GM12878 (cell line): ENCODE measurements at regions not wholly inside any gene's neighbourhood (a gene's known extent, or its start where the extent isn't known, plus 50 kb on each side); places are given as distances from the start of the nearest gene placed in this dataset.

ENCODE experiments used
- ATAC-seq: fragments of 200-7000 bp; cut with Tn5 transposase; 3 replicates; pipeline ENCODE4 v1.9.1; 2020; ENCODE audit warnings: mild to moderate bottlenecking, moderate library complexity
- BruUV-seq: library from RNA; stranded (reverse); fragments of 400-500 nt; replicated peaks from 2 replicates; lab custom pipeline; 2021; lab: Mats Ljungman, UMichigan
- CTCF ChIA-PET: fragments of 300-600 bp; sonication (Branson Sonifier 250); formaldehyde crosslinking; extraction: SDS; loops from one replicate; lab custom pipeline; 2021; ENCODE audit warnings: inconsistent platforms; lab: Yijun Ruan, JAX
- POLR2A ChIA-PET: fragments of 350-600 bp; formaldehyde crosslinking; extraction: SDS; loops from one replicate; lab custom pipeline; 2021; ENCODE audit warnings: inconsistent platforms; lab: Charles Lee
- RAD21 ChIA-PET: fragments of 300-600 bp; sonication (Branson Sonifier 250); formaldehyde crosslinking; loops from one replicate; lab custom pipeline; 2023; ENCODE audit warnings: antibody characterized with exemption; ENCODE audit not compliant: unreplicated experiment; lab: Charles Lee
- SMC1A ChIA-PET: fragments of 300-600 bp; sonication (Branson Sonifier 250); formaldehyde crosslinking; loops from one replicate; lab custom pipeline; 2023; ENCODE audit not compliant: unreplicated experiment, uncharacterized antibody; lab: Charles Lee
- DNase-seq: peaks from one replicate; pipeline ENCODE4 v3.0.0-alpha.2; 2011; ENCODE audit warnings: low read depth, low spot score
- FAIRE-seq: peaks from 3 replicates; lab custom pipeline; 2011; peaks lifted over from hg19 to GRCh38; lab: Jason Lieb, UNC
- H2AFZ ChIP-seq: 2 replicates; pipeline ENCODE4 v1.6.0; 2011; ENCODE audit warnings: low read depth, low read length, control low read depth; ENCODE audit not compliant: control insufficient read depth
- H3K27ac ChIP-seq: 2 replicates; pipeline ENCODE4 v1.5.1; 2011; ENCODE audit warnings: control low read depth; ENCODE audit not compliant: control insufficient read depth, insufficient read depth
- H3K27me3 ChIP-seq, 2 experiments: replicated peaks in 1 of 2; 2 replicates each; pipeline versions ENCODE4 v1.6.0 to v1.6.1; 2011; ENCODE audit warnings: low read length in 1 of 2; ENCODE audit not compliant: control insufficient read depth in 2 of 2, insufficient read depth in 2 of 2
- H3K36me3 ChIP-seq, 2 experiments: 2 replicates each; pipeline ENCODE4 v1.5.1; 2011; ENCODE audit warnings: low read length in 1 of 2; ENCODE audit not compliant: control insufficient read depth in 2 of 2, insufficient read depth in 2 of 2
- H3K4me1 ChIP-seq: 2 replicates; pipeline ENCODE4 v1.6.1; 2011; ENCODE audit warnings: mild to moderate bottlenecking, low read length, moderate library complexity, mixed read lengths; ENCODE audit not compliant: control insufficient read depth, insufficient read depth
- H3K4me2 ChIP-seq: 2 replicates; pipeline ENCODE4 v1.6.0; 2011; ENCODE audit warnings: control low read depth; ENCODE audit not compliant: control insufficient read depth, insufficient read depth
- H3K4me3 ChIP-seq: fragments of 200-600 bp; sonication (generic); 2 replicates; pipeline ENCODE4 v1.5.1; 2016
- H3K79me2 ChIP-seq: 2 replicates; pipeline ENCODE4 v1.6.0; 2011; ENCODE audit warnings: low read length; ENCODE audit not compliant: control insufficient read depth, insufficient read depth
- H3K9ac ChIP-seq: 2 replicates; pipeline ENCODE4 v1.8.0; 2011; ENCODE audit warnings: low read length, control low read depth, mixed read lengths; ENCODE audit not compliant: control insufficient read depth, insufficient read depth
- H3K9me3 ChIP-seq: replicated peaks from 3 replicates; pipeline ENCODE4 v1.5.1; 2011; ENCODE audit warnings: mild to moderate bottlenecking, low read length; ENCODE audit not compliant: control insufficient read depth, insufficient read depth
- H4K20me1 ChIP-seq: 2 replicates; pipeline ENCODE4 v1.6.0; 2011; ENCODE audit not compliant: control insufficient read depth, insufficient read depth
- BCL11A ChIP-seq: IDR thresholded peaks from 2 replicates; pipeline ENCODE4 v1.6.1; 2011; ENCODE audit warnings: low read depth, low read length
- HCFC1 ChIP-seq: fragments of 150-350 bp; IDR thresholded peaks from 2 replicates; pipeline ENCODE4 v1.6.1; 2014; ENCODE audit warnings: low read length
- MTA2 ChIP-seq: fragments of 450-650 bp; IDR thresholded peaks from 2 replicates; pipeline ENCODE4 v1.6.1; 2016; ENCODE audit warnings: low read depth, mild to moderate bottlenecking, moderate library complexity
- NFYB ChIP-seq: IDR thresholded peaks from 2 replicates; pipeline ENCODE4 v1.6.1; 2011; ENCODE audit warnings: low read depth, mild to moderate bottlenecking, low read length, improper control_type of control experiment, moderate library complexity; ENCODE audit not compliant: insufficient read depth
- SPI1 ChIP-seq: IDR thresholded peaks from 2 replicates; pipeline ENCODE4 v1.6.1; 2011; ENCODE audit warnings: low read depth, mild to moderate bottlenecking, low read length, moderate library complexity, borderline replicate concordance; ENCODE audit not compliant: insufficient read depth
- TARDBP ChIP-seq: IDR thresholded peaks from 2 replicates; pipeline ENCODE4 v1.6.1; 2016; ENCODE audit warnings: borderline replicate concordance
- WGBS: methylation state at CpG from one replicate; pipeline ENCODE4 v1.1.6; 2016; ENCODE audit warnings: low lambda C conversion rate; ENCODE audit not compliant: insufficient replicate concordance, insufficient coverage; ENCODE audit errors: missing lambda C conversion rate; 5-methylcytosine and 5-hydroxymethylcytosine counted together
- in situ Hi-C: fragments of 300-500 bp; cut with MboI; formaldehyde crosslinking; loops from 9 replicates; pipeline ENCODE4 v1.14.3; 2018; ENCODE audit warnings: mixed read lengths
- intact Hi-C: fragments of 100-400 bp; cut with micrococcal nuclease; formaldehyde crosslinking; loops from one replicate; pipeline ENCODE4 v1.14.2; 2022; ENCODE audit not compliant: unreplicated experiment
- TF ChIP-seq, protein P1 (sequence below): fragments of 450-650 bp; IDR thresholded peaks from 2 replicates; pipeline ENCODE4 v1.6.1; 2016; ENCODE audit warnings: mild to moderate bottlenecking
- TF ChIP-seq, protein P2 (sequence below): IDR thresholded peaks from 2 replicates; pipeline ENCODE4 v1.6.1; 2012; ENCODE audit warnings: mild to moderate bottlenecking, low read depth, low read length

DNA sequence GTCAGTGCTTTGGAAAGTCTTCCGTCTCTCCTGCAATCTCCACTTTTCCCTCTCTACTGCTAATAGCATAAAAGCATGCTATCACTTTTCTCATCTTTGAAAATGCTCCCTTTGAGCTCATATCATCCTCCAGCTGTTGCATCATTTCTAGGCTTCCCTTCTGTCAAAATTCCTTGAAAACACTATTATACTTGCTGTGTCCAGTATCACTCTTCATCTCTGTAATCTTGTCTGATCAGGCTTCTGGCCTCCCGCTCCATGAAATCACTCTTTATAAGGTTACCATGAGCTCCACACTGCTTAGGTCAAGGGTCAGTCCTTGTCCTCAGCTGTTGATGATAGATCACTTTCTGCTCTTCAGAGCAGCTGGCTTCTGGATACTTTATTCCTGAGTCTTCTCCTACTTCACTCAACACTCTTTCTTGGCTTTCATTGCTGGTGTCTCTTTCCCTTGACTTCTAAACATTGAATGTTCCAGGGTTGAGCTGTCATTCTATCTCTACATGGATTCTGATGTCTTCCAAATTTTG, 50.9 kb upstream of the SPTSSB start:
- Histone ChIP-seq H3K9ac (no peak overlapping the region), H3K4me2 (no peak overlapping the region), H3K36me3 (no peaks in the 10 kb centered on the region), H3K27me3 (no peaks in the 10 kb centered on the region), H3K4me1 (no peaks in the 10 kb centered on the region), H3K79me2 (no peaks in the 10 kb centered on the region), H3K27ac (no peak overlapping the region), H4K20me1 (no peaks in the 10 kb centered on the region), H3K9me3 (no peaks in the 10 kb centered on the region; the same call in 2 of the 3 replicates), H3K4me3 (no peak overlapping the region), H2AFZ (no peak overlapping the region)
- RAD21 ChIA-PET: interaction anchor here (1.4 to 3.4 kb wide), 5 partner anchors 138 to 479 kb away, joined by 3 to 28 read pairs (median 4); no protein-coding TSS in a partner anchor
- no TSS peak for BruUV-seq
- TF ChIP-seq, protein P1, sequence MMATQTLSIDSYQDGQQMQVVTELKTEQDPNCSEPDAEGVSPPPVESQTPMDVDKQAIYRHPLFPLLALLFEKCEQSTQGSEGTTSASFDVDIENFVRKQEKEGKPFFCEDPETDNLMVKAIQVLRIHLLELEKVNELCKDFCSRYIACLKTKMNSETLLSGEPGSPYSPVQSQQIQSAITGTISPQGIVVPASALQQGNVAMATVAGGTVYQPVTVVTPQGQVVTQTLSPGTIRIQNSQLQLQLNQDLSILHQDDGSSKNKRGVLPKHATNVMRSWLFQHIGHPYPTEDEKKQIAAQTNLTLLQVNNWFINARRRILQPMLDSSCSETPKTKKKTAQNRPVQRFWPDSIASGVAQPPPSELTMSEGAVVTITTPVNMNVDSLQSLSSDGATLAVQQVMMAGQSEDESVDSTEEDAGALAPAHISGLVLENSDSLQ: no peak
- no peak for TF ChIP-seq SPI1
- TF ChIP-seq MTA2: no peak
- no peak for TF ChIP-seq HCFC1
- TF ChIP-seq, protein P2, sequence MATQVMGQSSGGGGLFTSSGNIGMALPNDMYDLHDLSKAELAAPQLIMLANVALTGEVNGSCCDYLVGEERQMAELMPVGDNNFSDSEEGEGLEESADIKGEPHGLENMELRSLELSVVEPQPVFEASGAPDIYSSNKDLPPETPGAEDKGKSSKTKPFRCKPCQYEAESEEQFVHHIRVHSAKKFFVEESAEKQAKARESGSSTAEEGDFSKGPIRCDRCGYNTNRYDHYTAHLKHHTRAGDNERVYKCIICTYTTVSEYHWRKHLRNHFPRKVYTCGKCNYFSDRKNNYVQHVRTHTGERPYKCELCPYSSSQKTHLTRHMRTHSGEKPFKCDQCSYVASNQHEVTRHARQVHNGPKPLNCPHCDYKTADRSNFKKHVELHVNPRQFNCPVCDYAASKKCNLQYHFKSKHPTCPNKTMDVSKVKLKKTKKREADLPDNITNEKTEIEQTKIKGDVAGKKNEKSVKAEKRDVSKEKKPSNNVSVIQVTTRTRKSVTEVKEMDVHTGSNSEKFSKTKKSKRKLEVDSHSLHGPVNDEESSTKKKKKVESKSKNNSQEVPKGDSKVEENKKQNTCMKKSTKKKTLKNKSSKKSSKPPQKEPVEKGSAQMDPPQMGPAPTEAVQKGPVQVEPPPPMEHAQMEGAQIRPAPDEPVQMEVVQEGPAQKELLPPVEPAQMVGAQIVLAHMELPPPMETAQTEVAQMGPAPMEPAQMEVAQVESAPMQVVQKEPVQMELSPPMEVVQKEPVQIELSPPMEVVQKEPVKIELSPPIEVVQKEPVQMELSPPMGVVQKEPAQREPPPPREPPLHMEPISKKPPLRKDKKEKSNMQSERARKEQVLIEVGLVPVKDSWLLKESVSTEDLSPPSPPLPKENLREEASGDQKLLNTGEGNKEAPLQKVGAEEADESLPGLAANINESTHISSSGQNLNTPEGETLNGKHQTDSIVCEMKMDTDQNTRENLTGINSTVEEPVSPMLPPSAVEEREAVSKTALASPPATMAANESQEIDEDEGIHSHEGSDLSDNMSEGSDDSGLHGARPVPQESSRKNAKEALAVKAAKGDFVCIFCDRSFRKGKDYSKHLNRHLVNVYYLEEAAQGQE: no peak
- no peak for TF ChIP-seq TARDBP
- no peak for TF ChIP-seq NFYB
- TF ChIP-seq BCL11A: no peak
- in situ Hi-C loops (loop anchor here (10.0 kb wide), 2 partner anchors 327 to 467 kb away; no protein-coding TSS in a partner anchor), intact Hi-C loops (loop anchor here (5.0 kb wide), 3 partner anchors 325 to 715 kb away; no protein-coding TSS in a partner anchor)
- CTCF ChIA-PET: interaction anchor here (0.7 to 10.5 kb wide), 12 partner anchors 14 to 714 kb away, joined by 3 to 100 read pairs (median 6); no protein-coding TSS in a partner anchor
- DNase-seq (no peak), ATAC-seq (no peak), FAIRE-seq (no peak)
- POLR2A ChIA-PET: no interaction called here
- SMC1A ChIA-PET: interaction anchor here (0.6 to 2.9 kb wide), 10 partner anchors 10 to 466 kb away, joined by 3 to 25 read pairs (median 4); no protein-coding TSS in a partner anchor
- 73% methylated on average over 2 of the region's 2 CpGs for WGBS
